ENCODE measurements at regions not wholly inside any gene's neighbourhood (a gene's known extent, or its start where the extent isn't known, plus 50 kb on each side); places are given as distances from the start of the nearest gene placed in this dataset.

DNA sequence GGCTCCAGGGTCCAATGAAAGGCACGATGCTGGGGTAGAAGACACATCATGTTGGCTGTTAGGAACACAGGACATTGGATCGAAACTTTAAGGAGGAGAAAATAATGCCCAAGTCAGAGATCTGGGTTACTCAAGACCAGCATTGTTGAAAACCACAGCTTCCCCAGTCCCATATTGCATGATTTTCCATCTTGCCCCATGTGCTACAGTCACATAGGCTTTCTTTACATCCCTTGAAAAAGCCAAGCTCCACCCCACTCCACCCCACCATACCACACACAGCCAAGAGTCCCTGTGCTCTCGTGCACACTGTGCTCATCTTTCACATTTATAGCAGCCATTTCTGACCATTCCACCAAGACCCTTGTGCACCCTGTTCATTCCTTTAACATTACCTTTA is 636.2 kb downstream of the DIAPH3 start:
- TF ChIP-seq EP300 (IDR thresholded peaks at IDR 0.05), result no peak
- TF ChIP-seq, protein P1, sequence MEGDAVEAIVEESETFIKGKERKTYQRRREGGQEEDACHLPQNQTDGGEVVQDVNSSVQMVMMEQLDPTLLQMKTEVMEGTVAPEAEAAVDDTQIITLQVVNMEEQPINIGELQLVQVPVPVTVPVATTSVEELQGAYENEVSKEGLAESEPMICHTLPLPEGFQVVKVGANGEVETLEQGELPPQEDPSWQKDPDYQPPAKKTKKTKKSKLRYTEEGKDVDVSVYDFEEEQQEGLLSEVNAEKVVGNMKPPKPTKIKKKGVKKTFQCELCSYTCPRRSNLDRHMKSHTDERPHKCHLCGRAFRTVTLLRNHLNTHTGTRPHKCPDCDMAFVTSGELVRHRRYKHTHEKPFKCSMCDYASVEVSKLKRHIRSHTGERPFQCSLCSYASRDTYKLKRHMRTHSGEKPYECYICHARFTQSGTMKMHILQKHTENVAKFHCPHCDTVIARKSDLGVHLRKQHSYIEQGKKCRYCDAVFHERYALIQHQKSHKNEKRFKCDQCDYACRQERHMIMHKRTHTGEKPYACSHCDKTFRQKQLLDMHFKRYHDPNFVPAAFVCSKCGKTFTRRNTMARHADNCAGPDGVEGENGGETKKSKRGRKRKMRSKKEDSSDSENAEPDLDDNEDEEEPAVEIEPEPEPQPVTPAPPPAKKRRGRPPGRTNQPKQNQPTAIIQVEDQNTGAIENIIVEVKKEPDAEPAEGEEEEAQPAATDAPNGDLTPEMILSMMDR (IDR thresholded peaks at IDR 0.05), result no peak
- no peak for TF ChIP-seq POLR2A (IDR thresholded peaks at IDR 0.05)
- 88 to 90% (median 89%) methylated on average over 3 of the region's 3 CpGs for WGBS, 3 donors
- DNase-seq, result no peak

DNA sequence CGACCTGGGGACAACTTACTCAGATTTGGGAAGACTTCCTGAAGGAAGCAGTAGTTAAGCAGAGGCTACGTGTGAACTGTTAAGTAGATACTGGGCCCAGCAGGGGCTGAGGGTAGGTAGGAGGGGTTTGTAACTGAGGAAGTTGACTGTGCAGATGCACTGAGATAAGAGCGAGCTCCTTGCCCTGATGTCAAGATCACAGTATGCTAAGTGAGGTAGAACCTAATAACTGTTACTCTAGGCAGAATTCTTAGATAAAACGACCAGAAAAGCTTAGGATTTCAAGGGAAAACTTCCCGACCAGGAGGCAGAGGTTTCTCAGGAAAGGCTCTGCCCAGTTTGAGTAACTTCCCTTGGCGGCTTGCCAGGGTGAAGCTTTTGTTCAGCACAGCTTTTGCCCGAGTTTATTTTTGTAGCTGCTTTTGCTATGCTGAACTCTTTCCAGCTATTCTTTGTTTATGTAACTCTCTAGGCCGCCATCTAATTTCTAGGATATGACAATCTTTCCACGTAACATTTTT is 632.1 kb downstream of the DIAPH3 start:
- Histone ChIP-seq H3K4me3 (no peak overlapping the region), H3K27me3 (no peaks in the 10 kb centered on the region), H3K4me1 (ENCODE audit: insufficient read depth) (no peaks in the 10 kb centered on the region), H3K36me3 (no peaks in the 10 kb centered on the region), H3K27ac (no peak overlapping the region), H3K9me3 (no peaks in the 10 kb centered on the region)
- 17 to 26% (median 19%) methylated on average over 9 of the region's 9 CpGs for WGBS, 3 donors
- intact Hi-C loops (cut with DNase I), result no loop called here
- peak; percentile 17 to 63 (median 55) for DNase-seq
- TF ChIP-seq EP300 (IDR thresholded peaks at IDR 0.05) (no peak), POLR2A (IDR thresholded peaks at IDR 0.05) (no peak)
- TF ChIP-seq, protein P1 (IDR thresholded peaks at IDR 0.05), result no peak

More for the DNA sequence above, 636.2 kb downstream of the DIAPH3 start:
- Histone ChIP-seq H3K9me3 (no peaks in the 10 kb centered on the region), H3K4me1 (ENCODE audit: insufficient read depth) (no peaks in the 10 kb centered on the region), H3K36me3 (no peaks in the 10 kb centered on the region), H3K4me3 (no peak overlapping the region), H3K27ac (no peak overlapping the region), H3K27me3 (no peaks in the 10 kb centered on the region)
- intact Hi-C loops (cut with DNase I), result no loop called here

DNA sequence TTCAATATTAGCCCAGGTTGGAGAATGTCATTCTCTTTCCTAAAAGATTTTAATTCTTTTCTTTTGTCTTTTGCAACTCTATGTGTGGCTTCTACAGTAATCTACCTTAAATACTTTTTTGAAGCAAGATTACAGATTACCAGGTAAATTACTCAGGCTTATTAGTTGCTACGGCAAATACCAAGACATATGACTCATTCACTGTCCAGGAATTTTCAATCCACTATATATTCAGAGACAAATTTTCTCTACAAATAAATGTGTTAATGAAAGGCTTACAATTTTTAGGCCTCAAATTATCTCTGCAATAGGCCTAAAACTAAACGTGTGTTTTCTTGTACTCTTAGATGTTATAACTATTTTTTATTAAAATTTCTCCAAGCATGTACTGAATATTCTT is 631.3 kb downstream of the DIAPH3 start:
- intact Hi-C loops (cut with DNase I), result no loop called here
- Histone ChIP-seq H3K9me3 (no peaks in the 10 kb centered on the region), H3K4me1 (ENCODE audit: insufficient read depth) (no peaks in the 10 kb centered on the region), H3K4me3 (no peak overlapping the region), H3K27me3 (no peaks in the 10 kb centered on the region), H3K27ac (no peak overlapping the region), H3K36me3 (no peaks in the 10 kb centered on the region)
- 83 to 89% (median 88%) methylated on average over 2 of the region's 2 CpGs for WGBS, 3 donors
- TF ChIP-seq, protein P1 (IDR thresholded peaks at IDR 0.05), result no peak
- TF ChIP-seq POLR2A (IDR thresholded peaks at IDR 0.05) (no peak), EP300 (IDR thresholded peaks at IDR 0.05) (no peak)
- no peak for DNase-seq

DNA sequence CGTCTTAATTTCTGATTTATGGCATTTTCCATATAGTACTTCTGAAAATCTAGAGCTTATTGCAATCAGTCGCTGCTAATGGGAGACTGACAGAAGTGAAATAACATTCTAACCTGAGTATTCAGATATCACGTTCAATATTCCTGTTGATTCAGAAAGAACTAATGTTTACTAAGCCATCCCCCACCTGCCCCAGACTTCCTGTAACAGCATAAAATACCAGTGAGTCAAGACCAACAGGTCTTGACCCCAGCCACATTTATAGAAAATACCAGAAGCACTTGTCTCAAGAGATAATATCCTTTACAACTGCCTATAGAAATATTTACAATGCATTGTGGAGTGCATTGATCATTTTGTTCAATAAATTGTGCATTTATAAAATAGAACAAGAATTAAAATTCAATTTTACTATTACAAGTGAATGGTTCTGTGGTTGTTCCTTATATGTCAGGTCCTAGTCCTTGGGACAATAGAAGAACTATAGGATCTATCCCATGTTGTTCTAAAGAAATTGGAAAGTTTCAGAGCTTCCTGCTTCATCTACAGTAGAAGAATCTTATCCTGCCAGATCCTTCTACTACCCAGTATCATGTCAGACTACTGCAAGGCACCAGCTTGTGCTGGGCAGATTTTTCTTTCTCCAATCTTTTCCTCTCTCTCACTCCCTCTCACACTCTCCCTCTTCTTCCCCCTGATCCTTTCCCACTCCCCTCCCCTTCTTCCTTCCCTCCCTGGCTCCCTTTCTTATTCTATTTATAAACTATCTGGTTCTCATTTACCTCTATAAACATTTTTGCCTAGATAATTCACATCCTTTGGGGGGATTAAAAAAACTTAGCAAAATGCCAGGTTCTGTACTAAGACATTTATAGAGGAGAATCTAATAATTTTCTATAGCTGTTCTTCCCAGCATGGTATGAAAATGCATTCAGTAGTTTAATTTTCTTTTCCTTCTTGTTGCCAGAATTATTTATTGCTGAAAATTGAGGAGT is 629.9 kb downstream of the DIAPH3 start:
- H3K9me3 ChIP-seq, result no peaks in the 10 kb centered on the region
- no peak overlapping the region for H3K4me3 ChIP-seq
- no peak overlapping the region for H3K27ac ChIP-seq
- no peaks in the 10 kb centered on the region for H3K27me3 ChIP-seq
- TF ChIP-seq EP300 (IDR thresholded peaks at IDR 0.05), result no peak
- TF ChIP-seq POLR2A (IDR thresholded peaks at IDR 0.05), result no peak
- TF ChIP-seq, protein P1 (IDR thresholded peaks at IDR 0.05), result no peak
- intact Hi-C loops (cut with DNase I), result no loop called here
- whole genome bisulfite sequencing, 3 donors, result 82 to 87% (median 86%) methylated on average over 3 of the region's 3 CpGs
- no peaks in the 10 kb centered on the region for H3K4me1 ChIP-seq (ENCODE audit: insufficient read depth)
- no peak for DNase-seq
- no peaks in the 10 kb centered on the region for H3K36me3 ChIP-seq
